ENCODE measurements at regions not wholly inside any gene's neighbourhood (a gene's known extent, or its start where the extent isn't known, plus 50 kb on each side); places are given as distances from the start of the nearest gene placed in this dataset.

DNA sequence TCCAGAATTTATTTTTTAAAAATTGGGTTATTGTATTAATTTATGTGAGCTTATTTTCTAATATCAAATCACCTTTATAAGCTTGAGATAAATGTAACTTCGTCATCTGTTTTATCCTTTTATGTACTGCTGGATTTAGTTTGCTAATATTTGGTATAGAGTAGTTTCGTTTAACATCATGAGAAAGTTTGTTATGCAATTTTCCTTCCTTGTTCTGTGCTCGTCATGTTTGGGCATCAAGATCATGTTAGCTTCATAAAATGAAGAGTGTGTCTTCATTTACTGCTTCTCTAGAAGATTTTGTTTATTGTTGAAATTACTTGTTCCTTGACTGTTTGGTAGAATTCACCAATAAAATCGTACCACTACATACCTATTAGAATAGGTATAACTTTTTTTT, 262.1 kb upstream of the SATB1 start:
- 19 to 45% methylated on average over 4 of the region's 4 CpGs for WGBS, 2 donors
- Histone ChIP-seq H3K9me3 (no peaks in the 10 kb centered on the region), H3K27ac (no peak overlapping the region), H3K4me3 (no peak overlapping the region), H3K36me3 (no peaks in the 10 kb centered on the region), H3K4me1 (no peaks in the 10 kb centered on the region), H3K27me3 (no peaks in the 10 kb centered on the region)
- intact Hi-C loops (cut with DNase I), result no loop called here
- DNase-seq, result no peak
- TF ChIP-seq, protein P1, sequence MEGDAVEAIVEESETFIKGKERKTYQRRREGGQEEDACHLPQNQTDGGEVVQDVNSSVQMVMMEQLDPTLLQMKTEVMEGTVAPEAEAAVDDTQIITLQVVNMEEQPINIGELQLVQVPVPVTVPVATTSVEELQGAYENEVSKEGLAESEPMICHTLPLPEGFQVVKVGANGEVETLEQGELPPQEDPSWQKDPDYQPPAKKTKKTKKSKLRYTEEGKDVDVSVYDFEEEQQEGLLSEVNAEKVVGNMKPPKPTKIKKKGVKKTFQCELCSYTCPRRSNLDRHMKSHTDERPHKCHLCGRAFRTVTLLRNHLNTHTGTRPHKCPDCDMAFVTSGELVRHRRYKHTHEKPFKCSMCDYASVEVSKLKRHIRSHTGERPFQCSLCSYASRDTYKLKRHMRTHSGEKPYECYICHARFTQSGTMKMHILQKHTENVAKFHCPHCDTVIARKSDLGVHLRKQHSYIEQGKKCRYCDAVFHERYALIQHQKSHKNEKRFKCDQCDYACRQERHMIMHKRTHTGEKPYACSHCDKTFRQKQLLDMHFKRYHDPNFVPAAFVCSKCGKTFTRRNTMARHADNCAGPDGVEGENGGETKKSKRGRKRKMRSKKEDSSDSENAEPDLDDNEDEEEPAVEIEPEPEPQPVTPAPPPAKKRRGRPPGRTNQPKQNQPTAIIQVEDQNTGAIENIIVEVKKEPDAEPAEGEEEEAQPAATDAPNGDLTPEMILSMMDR (IDR thresholded peaks at IDR 0.05), result no peak
- no peak for TF ChIP-seq POLR2AphosphoS5 (IDR thresholded peaks at IDR 0.05)
- TF ChIP-seq EP300 (IDR thresholded peaks at IDR 0.05), result no peak
- TF ChIP-seq POLR2A (IDR thresholded peaks at IDR 0.05), result no peak

DNA sequence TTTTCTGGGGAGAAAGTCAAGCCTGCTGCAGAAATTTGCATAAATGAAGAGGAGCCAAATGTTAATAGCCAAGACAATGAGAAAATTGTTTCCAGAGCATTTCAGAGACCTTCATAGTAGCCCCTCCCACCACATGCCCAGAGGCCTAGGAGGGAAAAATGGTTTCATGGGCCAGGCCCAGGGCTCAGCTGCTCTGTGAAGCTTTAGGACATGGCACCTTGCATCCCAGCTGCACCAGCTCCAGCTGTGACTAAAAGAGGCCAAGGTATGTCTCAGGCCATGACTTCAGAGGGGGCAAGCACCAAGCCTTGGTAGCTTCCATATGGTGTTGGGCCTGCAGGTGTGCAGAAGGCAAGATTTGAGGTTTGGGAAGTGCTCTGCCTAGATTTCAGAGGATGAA, 258.8 kb upstream of the SATB1 start:
- intact Hi-C loops (cut with DNase I), result no loop called here
- Histone ChIP-seq H3K27me3 (no peaks in the 10 kb centered on the region), H3K36me3 (no peaks in the 10 kb centered on the region), H3K27ac (no peak overlapping the region), H3K9me3 (no peaks in the 10 kb centered on the region), H3K4me3 (no peak overlapping the region), H3K4me1 (no peaks in the 10 kb centered on the region)
- no peak for DNase-seq
- TF ChIP-seq POLR2A (IDR thresholded peaks at IDR 0.05) (no peak), POLR2AphosphoS5 (IDR thresholded peaks at IDR 0.05) (no peak), EP300 (IDR thresholded peaks at IDR 0.05) (no peak)
- TF ChIP-seq, protein P1 (IDR thresholded peaks at IDR 0.05), result no peak

DNA sequence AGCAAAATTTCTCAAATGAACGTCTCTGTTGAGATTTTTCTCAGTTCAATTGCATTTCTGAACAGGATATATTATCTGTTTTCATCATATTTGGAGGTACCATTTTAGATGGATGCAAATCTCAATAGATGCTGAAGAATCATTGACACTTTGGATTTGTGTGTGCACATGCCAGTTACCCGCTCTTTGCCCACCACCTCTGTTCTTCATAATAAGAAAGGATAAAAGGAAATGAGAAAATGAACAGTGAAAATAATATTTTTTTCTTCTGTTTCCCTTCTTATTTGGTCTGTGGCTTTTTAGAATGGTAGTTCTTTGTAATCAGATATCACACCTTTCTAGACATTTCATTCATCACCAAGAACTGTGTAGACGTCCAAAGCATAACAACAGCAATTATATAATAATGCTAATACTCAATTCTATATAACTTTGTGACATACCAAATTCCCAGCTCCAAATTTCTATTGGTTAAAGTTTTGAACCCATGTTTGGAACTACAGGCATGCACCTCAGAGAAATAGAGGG, 256.7 kb upstream of the SATB1 start:
- no peak overlapping the region for H3K27ac ChIP-seq
- H3K27me3 ChIP-seq, result no peaks in the 10 kb centered on the region
- TF ChIP-seq EP300 (IDR thresholded peaks at IDR 0.05) (no peak), POLR2AphosphoS5 (IDR thresholded peaks at IDR 0.05) (no peak)
- TF ChIP-seq, protein P1 (IDR thresholded peaks at IDR 0.05), result no peak
- H3K36me3 ChIP-seq, result no peaks in the 10 kb centered on the region
- H3K4me1 ChIP-seq, result no peaks in the 10 kb centered on the region
- H3K4me3 ChIP-seq, result no peak overlapping the region
- no peaks in the 10 kb centered on the region for H3K9me3 ChIP-seq
- intact Hi-C loops (cut with DNase I), result no loop called here
- DNase-seq, result no peak
- WGBS, 2 donors, result 77 to 86% methylated on average over 3 of the region's 3 CpGs

DNA sequence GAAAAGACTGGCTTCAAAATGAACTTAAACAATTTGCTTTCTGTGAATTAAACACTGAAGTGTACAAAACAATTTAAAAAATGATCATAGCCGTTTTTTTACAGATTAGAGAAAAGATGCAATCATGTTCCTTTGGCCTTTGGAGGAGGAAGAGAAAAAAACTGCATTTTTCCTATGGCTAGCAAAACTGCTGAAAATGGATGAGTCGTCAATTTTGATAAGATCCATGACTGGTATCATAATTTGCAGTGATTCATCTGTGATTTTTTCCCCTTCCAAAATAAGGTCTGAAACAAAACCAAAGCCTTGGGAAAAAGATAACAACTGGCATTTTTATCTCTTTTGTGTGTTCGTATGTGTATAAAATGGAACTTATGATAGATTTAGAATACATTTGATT, 255.6 kb upstream of the SATB1 start:
- TF ChIP-seq POLR2A (IDR thresholded peaks at IDR 0.05), result no peak
- no peak for TF ChIP-seq EP300 (IDR thresholded peaks at IDR 0.05)
- TF ChIP-seq, protein P1 (IDR thresholded peaks at IDR 0.05), result no peak
- no peak for TF ChIP-seq POLR2AphosphoS5 (IDR thresholded peaks at IDR 0.05)
- Histone ChIP-seq H3K27me3 (no peaks in the 10 kb centered on the region), H3K4me1 (no peaks in the 10 kb centered on the region), H3K4me3 (no peak overlapping the region), H3K9me3 (no peaks in the 10 kb centered on the region), H3K27ac (no peak overlapping the region), H3K36me3 (no peaks in the 10 kb centered on the region)
- no peak for DNase-seq
- intact Hi-C loops (cut with DNase I), result no loop called here
- 80 to 82% methylated on average over 3 of the region's 3 CpGs for WGBS, 2 donors

DNA sequence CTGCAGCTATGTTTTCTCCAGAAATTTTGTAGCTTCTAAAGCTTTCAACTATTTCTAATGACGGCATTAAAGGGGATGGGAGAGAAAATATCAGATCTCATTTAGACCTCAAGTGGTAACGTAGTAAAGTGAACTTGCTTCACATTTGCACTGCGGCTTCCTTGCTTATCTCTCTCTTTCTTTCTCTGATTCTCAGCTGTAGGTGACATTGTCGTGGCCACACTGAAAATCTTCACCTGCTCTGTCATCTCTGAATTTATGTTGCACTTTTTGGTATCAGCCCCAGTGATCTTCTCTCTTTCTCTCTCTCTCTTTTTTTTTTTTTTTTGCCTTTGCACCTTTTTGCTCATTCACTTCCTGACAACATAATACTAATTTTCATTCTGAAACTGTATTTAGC, 254.1 kb upstream of the SATB1 start:
- TF ChIP-seq, protein P1 (IDR thresholded peaks at IDR 0.05), result no peak
- no peak for TF ChIP-seq EP300 (IDR thresholded peaks at IDR 0.05)
- TF ChIP-seq POLR2A (IDR thresholded peaks at IDR 0.05), result no peak
- no peak for TF ChIP-seq POLR2AphosphoS5 (IDR thresholded peaks at IDR 0.05)
- no peaks in the 10 kb centered on the region for H3K36me3 ChIP-seq
- H3K27ac ChIP-seq, result no peak overlapping the region
- H3K4me1 ChIP-seq, result no peaks in the 10 kb centered on the region
- 71 to 88% methylated on average over 4 of the region's 4 CpGs for WGBS, 2 donors
- no peaks in the 10 kb centered on the region for H3K27me3 ChIP-seq
- no peaks in the 10 kb centered on the region for H3K9me3 ChIP-seq
- intact Hi-C loops (cut with DNase I), result no loop called here
- no peak overlapping the region for H3K4me3 ChIP-seq
- DNase-seq, result no peak

Data from sigmoid colon (tissue), 6 donors.